ENCODE measurements at regions not wholly inside any gene's neighbourhood (a gene's known extent, or its start where the extent isn't known, plus 50 kb on each side); places are given as distances from the start of the nearest gene placed in this dataset.

DNA sequence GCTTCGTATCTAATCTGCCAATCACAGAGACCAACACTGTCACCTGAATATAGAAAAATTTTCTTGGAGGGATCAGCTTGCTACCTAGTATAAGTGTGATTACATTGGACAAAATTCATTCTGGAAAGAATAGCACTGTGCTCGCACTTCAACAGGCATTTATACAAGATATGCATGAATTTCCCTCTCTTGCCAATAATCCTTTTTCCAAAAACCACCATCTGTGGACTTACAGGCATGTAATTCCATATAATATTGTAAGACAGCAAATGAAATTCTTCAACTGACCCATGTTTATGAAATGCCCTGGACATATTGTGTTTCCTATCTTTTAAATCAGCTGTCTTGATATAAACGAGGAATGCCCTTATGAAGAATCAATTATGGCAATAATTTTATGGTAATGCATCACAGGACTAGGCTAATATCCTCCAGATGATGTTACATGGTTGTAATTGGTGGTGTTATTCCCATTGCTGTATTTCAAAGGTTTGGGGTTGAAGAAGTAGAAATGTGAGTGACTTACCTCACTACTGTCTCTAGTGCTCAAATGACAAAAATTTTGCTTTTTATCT is 861.4 kb upstream of the NECTIN3 start:
- TF ChIP-seq, protein P1, sequence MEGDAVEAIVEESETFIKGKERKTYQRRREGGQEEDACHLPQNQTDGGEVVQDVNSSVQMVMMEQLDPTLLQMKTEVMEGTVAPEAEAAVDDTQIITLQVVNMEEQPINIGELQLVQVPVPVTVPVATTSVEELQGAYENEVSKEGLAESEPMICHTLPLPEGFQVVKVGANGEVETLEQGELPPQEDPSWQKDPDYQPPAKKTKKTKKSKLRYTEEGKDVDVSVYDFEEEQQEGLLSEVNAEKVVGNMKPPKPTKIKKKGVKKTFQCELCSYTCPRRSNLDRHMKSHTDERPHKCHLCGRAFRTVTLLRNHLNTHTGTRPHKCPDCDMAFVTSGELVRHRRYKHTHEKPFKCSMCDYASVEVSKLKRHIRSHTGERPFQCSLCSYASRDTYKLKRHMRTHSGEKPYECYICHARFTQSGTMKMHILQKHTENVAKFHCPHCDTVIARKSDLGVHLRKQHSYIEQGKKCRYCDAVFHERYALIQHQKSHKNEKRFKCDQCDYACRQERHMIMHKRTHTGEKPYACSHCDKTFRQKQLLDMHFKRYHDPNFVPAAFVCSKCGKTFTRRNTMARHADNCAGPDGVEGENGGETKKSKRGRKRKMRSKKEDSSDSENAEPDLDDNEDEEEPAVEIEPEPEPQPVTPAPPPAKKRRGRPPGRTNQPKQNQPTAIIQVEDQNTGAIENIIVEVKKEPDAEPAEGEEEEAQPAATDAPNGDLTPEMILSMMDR (IDR thresholded peaks at IDR 0.05), result no peak
- no peak for TF ChIP-seq POLR2A (IDR thresholded peaks at IDR 0.05)

Data from uterus (tissue), 2 donors.